ENCODE measurements at regions not wholly inside any gene's neighbourhood (a gene's known extent, or its start where the extent isn't known, plus 50 kb on each side); places are given as distances from the start of the nearest gene placed in this dataset.

GRCh38 chr21:33121715-33122475, 52.0 kb downstream of the OLIG1 start:
- TF ChIP-seq JUN (IDR thresholded peaks at IDR 0.05) (no peak), CTCF (IDR thresholded peaks at IDR 0.05) (no peak), KDM5A (IDR thresholded peaks at IDR 0.05) (no peak), RNF2 (IDR thresholded peaks at IDR 0.05; ENCODE audit: borderline replicate concordance, low read depth) (no peak), PHF8 (IDR thresholded peaks at IDR 0.05; ENCODE audit: borderline replicate concordance, low read depth) (no peak), POLR2A (IDR thresholded peaks at IDR 0.05; ENCODE audit: low read length) (no peak), KDM1A (IDR thresholded peaks at IDR 0.05; ENCODE audit: low read depth) (no peak), ESRRA (IDR thresholded peaks at IDR 0.05; ENCODE audit: borderline replicate concordance, low read length) (no peak), RAD21 (conservative IDR thresholded peaks at IDR 0.05 in 1 of 2, IDR thresholded peaks at IDR 0.05 in 1 of 2) (no peak), SMC3 (IDR thresholded peaks at IDR 0.05) (no peak), SREBF2 (IDR thresholded peaks at IDR 0.05) (no peak)
